ENCODE measurements at regions not wholly inside any gene's neighbourhood (a gene's known extent, or its start where the extent isn't known, plus 50 kb on each side); places are given as distances from the start of the nearest gene placed in this dataset.

- TF ChIP-seq GATA2 (IDR thresholded peaks at IDR 0.05; ENCODE audit: low read depth, low read length) (no peak), GATA3 (IDR thresholded peaks at IDR 0.05; ENCODE audit: low read depth, low read length) (no peak)
Observed at GRCh38 chr4:55752810-55753209, 66.8 kb upstream of the EXOC1L start.

All from SH-SY5Y (cell line).